ENCODE measurements at regions not wholly inside any gene's neighbourhood (a gene's known extent, or its start where the extent isn't known, plus 50 kb on each side); places are given as distances from the start of the nearest gene placed in this dataset.

GRCh38 chr4:176979416-176979815 lies 186.7 kb upstream of the VEGFC start:
- DNase-seq (ENCODE audit: low read depth), result no peak

DNA sequence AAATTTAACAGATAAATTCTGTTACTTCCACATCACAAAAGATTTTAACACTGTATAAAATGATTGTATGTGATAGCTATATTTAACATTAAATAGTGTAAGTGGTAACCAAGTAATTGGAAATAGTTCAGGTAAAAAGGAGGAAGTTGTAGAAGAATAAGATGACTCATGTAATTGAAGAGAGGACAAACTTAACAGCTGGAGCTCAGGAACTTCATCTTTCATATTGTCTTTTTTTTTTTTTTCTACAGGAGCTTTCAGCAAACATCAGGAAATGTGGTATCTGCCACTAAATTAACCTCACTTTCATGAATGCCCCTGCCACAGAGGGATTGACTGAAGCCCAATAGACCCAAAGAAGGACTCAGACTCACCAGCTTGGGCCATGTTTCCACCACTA lies 188.4 kb upstream of the VEGFC start:
- DNase-seq (ENCODE audit: low read depth), result no peak

- no peak for DNase-seq (ENCODE audit: low read depth)
These were observed 188.8 kb upstream of the VEGFC start for GRCh38 chr4:176981551-176981950.

DNA sequence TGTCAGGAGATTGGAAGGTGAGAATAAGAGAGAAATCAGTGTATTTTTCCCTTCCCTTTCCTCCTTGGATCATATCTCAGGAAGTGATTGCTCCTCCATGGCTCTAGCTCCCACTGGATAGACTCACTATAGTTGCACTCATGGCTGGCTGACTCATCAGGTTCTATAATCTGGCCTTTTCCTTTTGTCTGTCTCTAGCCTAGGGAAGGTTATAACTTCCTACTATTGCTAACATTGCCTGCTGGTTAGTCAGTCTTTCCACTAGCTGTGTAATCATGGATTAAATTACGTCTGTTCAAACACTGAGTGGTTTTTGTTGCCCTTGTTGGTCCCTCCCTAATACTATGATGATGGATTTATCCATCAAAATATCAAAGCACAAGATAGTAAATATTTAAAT lies 195.5 kb upstream of the VEGFC start:
- no peak for DNase-seq (ENCODE audit: low read depth)

DNA sequence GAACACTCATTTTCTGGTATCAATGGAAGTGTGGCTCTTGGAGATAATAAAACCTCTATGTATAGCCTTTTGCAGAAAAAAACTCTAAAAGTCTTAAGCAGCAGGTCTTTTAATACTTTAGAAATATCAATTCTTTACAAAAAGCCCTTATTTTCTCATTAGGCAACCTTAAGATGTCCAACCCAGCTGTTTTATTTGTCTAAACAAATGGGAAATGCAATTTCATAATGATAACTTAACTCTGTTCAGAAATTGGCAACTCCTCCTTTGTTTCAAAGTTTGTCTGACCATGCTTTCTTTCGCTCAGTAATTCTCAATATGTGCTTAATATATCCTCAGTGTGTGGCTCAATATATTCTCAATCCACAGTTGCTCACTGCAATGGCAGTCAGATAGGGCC lies 196.5 kb upstream of the VEGFC start:
- no peak for DNase-seq (ENCODE audit: low read depth)

- DNase-seq (ENCODE audit: low read depth), result no peak
These were observed 207.3 kb upstream of the VEGFC start for GRCh38 chr4:176999935-177000543.

- no peak for DNase-seq (ENCODE audit: low read depth)
These were observed 208.8 kb upstream of the VEGFC start for GRCh38 chr4:177001271-177002175.

GRCh38 chr4:177005674-177006230 lies 213.0 kb upstream of the VEGFC start:
- no peak for DNase-seq (ENCODE audit: low read depth)

- DNase-seq (ENCODE audit: low read depth), result no peak
These were observed 213.6 kb upstream of the VEGFC start for GRCh38 chr4:177006331-177006730.

- no peak for DNase-seq (ENCODE audit: low read depth)
These were observed 215.5 kb upstream of the VEGFC start for GRCh38 chr4:177008071-177008835.

- DNase-seq (ENCODE audit: low read depth), result no peak
These were observed 216.2 kb upstream of the VEGFC start for GRCh38 chr4:177008836-177009501.

GRCh38 chr4:177010418-177010817 lies 217.7 kb upstream of the VEGFC start:
- DNase-seq (ENCODE audit: low read depth), result no peak

DNA sequence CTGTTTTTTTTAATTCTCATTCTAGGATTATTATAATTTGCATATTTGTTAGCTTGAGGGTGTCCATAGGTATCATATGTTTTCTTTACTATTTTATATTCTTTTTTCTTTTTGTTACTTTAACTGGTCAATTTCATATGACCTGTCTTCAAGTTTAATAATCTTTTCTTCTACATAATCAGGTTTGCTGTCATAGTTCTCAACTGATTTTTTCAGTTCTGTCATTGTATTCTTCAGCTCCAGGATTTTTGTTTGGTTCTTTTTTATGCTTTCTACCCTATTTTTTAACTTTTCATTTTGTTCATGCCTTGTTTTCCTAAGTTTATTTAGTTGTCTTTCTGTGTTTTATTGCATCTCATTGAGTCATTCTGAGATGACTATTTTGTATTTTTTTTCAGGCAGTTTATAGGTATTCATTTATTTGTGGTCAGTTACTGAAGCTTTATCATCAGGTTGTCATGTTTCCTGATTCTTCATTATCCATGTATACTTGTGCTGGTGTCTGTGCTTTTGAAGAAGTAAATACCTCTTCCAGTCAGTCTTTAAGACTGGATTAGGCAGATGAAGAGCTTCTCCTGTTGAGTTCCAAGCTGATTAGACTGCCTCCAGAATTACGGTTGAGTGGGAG lies 220.3 kb upstream of the VEGFC start:
- DNase-seq (ENCODE audit: low read depth), result no peak

- DNase-seq (ENCODE audit: low read depth), result no peak
These were observed 223.9 kb upstream of the VEGFC start for GRCh38 chr4:177016541-177017141.

DNA sequence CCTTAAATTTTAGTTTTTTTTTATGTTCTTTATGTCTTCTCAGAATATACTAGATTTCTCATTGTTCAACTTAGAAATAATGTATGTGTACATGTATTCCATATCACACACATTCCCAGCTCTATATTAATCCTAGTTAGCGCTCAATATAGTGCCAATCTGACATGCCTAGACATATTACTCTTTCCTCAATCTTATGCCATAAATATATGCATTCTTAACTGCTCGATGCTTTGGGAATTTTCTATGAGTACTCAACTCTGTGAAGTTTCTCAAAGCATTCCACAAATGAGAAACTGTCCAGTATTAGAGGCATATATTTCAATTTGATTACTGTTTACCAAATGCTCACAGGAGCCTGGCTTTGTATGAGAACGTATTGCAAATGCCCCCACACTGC lies 231.2 kb upstream of the VEGFC start:
- no peak for DNase-seq (ENCODE audit: low read depth)

DNA sequence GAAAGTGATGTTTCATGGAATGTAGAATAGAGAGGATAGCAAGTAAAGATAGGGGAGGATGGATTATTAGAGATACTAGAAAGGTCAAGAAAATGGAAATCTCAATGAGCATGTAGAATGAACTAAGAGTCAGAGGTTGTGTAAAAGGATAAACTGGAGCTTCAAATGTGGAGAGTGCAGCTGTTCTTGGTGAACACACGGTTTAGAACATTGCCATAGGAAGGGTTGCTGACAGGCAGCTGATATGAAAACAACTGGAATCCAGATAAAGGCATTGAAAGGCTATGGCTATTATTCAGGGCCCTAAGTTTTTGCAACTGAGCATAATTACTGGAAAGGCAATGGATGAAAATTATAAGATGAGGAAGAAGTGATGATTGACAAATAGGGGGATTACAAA lies 239.6 kb upstream of the VEGFC start:
- DNase-seq (ENCODE audit: low read depth), result no peak

DNA sequence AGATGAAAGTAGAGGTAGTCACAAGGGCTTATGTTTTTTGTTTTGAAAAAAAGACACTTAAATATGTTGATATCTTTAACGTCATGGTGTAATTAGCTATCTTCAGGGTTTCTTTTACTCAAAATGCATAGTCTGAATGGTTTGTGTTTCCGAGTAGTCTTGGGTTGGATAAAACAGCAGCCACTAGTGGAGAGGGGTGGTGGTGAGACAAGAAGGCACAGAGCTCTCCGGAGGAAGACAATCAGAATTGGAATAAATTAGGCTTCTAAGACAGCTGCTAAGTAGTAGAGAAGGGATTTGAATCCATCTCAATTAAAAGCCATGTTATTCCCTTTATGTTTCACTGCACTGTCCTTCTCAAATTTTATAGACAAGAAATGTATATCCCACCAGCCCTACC lies 240.4 kb upstream of the VEGFC start:
- DNase-seq (ENCODE audit: low read depth), result no peak

- no peak for DNase-seq (ENCODE audit: low read depth)
These were observed 240.9 kb upstream of the VEGFC start for GRCh38 chr4:177033632-177034031.

DNA sequence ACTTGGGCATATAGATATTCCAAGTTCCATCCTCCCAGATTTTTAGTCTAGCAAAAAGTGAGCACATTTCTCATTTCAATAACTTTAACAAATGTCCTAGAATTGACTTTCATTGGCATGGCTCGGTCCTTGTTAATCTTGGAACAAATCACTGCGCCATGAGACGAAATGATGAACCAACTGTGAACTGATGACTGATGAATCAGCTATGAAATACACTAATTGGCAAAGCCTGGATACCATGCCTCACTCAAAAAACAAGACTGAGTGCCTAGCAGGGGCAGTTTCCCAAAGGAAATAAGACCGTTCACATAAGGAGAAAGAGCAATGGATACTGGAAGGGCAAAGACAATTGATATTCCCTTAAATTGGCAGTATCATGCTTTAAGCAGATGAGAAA lies 248.6 kb upstream of the VEGFC start:
- DNase-seq (ENCODE audit: low read depth), result no peak

- DNase-seq (ENCODE audit: low read depth), result no peak
These were observed 254.5 kb upstream of the VEGFC start for GRCh38 chr4:177047070-177047850.

DNA sequence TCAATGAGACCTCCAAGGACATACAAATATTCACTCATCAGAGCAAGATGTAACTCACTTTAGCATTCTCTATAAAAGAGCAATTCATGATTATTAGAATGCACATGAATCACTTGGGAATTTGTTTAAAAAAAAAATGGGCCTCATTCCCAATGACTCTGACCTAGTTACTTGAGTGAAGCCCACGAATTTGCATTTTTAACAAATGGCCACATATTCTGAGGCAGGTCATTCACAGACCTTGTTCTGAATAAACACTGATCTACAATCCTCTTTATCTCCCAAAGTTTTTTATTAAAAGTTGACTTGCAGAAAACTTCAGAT lies 255.1 kb upstream of the VEGFC start:
- DNase-seq (ENCODE audit: low read depth), result no peak

Measured in T-helper 22 cell (primary cell).